GM21515 (cell line): ENCODE measurements at regions not wholly inside any gene's neighbourhood (a gene's known extent, or its start where the extent isn't known, plus 50 kb on each side); places are given as distances from the start of the nearest gene placed in this dataset.
"Not testable (repeated sequence)": the region's sequence is repeated elsewhere in the genome, so short reads cannot be mapped to it uniquely, and the experiment has no call there.

ENCODE experiments used
- ATAC-seq: cut with Tn5 transposase; IDR thresholded peaks from one replicate; pipeline ENCODE4 v1.9.1; 2021; ENCODE audit not compliant: unreplicated experiment

DNA sequence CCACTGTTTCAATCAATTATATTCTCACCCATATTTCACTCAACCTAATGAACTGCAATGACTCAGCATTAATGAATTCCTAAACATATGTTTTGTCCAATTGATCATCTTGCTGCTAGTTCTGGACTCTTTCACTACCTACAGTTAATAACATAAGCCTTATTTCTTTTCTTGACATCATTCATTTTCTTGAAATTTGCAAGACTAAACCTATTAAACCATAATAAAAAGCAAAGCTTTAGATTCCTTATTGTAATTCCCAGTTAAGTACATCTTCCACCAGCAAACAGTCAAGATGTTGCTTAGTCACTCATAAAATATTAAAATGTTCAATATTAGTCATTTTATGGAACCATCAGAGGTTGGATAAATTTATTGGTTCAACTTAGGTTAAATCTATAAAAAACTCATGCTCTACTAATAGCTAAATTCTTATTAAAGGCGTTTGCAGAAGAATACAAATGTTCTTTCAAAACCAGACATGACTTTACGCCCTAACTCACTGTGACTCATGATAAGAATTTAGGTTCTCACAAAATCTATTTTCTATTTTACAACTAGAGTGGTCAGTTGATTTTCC is 599.4 kb downstream of the RNF144A start:
- ATAC-seq = no peak

DNA sequence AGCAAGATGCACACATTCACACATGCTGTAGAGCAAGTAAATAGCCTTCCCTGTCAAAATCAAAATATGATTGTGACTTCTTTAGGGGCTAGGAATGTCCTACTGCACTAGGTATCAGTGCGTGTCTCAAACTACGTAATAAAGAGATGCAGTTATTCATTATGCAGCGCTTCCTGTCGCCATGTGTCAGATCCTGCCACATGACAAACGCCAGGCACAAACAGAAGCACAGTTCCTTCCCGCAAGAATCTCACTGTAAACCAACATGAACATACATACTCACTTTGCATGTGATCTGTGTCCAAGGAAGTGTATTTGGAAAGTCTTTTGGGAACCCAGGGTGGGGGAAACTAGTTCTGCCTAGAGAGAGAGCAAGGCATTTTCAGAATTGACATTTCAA is 599.9 kb downstream of the RNF144A start:
- ATAC-seq = no peak

DNA sequence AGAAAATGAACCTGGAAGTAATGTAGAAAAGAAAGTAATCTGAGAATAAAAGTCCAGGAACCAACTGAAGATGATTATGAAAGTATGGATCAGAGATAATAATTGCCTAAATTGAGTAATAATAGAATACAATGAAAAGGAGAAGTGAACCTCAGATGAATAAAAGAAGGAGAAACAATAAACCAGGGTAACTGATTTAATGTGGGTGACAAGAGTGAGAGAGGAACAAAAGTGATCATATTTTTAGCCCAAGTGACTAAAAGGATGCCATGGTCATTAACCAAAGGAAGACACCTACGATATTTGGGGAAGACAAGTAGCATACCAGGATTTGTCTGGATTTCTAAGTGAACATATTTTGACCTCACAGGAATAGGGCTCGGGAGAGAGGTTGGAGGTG is 600.6 kb downstream of the RNF144A start:
- no peak for ATAC-seq

DNA sequence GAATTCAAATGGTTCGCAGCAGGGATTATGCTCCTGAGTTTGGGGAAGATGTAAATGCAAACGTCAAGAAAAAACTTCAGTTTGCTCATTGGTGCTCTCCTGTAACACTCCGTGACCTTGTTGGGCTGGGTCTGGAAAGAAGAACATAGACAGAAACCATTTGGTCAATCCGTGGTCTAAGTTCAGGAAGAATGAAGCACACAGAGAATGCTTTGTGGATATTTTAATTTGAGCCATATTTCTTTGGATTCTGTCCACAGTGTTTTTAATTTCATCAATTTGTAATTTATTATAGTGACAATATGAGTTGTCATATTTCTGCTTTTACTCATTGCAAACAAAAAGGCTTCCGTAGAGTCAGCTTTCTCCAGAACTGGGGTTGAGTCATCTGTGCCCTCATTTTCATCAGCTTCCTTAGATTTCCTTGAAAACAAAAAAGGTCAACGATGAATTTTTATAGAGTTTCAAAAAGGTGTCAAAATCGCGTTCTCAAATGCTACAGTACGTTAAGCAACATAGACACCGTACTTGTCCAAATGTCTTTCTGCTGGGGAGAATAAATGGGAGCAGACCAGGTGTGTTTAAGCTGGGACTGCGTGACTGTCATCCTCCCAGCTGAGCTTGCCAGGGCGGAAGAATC is 606.4 kb downstream of the RNF144A start:
- ATAC-seq = no peak

DNA sequence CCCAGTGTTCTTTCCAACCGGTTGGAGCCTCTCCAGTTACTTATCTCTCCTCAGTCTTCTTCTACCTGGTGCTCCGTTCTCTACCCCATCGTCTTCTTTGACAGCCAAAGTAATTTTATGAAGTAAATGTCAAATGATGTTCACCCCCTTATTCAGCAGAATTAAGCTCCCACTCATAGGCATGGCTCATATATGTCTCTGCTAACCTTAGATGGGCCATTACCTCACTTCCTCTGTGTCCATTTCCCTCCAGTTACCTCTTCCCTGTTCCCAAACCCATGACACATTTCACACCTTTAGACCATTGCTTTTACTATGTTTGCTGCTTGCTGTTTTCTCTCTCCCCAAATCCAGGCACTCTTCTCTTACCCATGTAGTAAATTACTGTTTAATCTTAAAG is 607.0 kb downstream of the RNF144A start:
- no peak for ATAC-seq

DNA sequence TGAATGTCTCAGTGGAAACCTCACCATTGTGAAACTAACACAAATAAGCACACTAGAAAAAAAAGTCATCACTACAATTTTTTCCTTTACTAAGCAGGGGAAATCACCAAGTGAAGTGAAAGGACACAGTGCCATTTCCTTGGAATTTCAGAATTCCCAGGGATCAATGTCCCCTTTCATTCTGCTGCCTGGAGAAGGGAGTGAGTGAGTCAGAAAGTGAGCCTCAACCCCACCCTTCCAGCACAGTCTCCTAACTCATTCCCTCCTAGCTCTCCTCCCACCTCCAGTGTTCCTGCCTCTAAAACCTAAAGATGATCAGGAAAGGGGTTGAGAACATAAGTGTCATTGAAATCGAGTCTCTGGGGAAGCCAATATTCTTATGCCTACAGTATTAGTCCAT is 608.5 kb downstream of the RNF144A start:
- no peak for ATAC-seq

DNA sequence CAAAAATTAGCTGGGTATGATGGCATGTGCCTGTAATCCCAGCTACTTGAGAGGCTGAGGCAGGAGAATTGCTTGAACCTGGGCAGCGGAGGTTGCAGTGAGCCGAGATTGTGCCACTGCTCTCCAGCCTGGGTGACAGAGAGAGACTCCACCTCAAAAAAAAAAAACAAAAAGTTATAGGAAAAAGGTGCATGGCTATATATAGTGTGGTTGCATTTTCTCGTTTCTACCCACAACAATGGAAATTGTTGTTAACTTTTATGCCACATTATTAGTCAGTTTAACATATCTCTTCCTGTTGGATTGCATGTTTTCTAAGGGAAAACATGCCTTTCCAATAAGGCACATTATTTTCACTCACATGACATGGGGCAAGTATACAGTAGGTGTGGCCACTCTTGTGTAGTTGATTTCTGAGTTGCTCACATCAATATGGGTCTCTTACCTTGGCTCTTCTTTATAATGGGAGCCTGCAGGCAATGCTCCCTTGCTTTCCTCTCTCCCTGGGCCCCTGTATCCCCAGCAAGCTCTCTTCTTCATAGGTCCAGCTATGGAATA is 610.0 kb downstream of the RNF144A start:
- ATAC-seq = no peak

DNA sequence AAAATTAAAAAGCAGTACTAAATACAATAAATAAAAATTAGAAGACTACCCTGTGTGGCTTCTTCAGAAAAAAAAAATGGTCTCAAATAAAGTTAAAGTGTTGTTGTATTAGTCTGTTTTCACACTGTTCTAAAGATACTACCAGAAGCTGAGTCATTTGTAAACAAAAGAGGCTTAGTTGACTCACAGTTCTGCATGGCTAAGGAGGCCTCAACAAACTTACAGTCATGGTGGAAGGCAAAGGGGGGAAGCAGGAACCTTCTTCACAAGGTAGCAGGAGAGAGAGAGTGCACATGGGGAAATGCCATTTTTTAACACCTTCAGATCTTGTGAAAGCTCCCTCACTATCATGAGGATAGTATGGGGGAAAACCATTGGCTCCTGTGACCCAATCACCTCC is 612.8 kb downstream of the RNF144A start:
- ATAC-seq = no peak

DNA sequence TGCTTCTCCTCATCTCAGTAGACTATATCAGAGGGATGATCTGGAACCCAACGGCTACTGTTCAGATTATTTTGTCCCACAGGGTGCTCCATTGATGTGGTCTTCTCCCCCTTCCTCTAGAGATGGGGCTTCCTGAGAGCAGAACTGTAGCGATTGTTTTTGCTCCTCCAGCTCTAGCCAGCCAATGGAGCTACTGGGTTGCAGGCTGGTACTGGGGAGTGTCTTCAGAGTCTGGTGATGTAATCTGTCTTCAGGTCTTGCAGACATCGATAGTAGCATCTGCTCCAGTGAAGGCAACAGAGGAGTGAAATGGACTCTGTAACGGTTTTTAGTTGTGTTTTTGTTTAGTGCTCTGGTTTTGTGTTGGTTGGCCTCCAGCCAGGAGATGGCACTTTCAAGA is 621.9 kb downstream of the RNF144A start:
- ATAC-seq = no peak

DNA sequence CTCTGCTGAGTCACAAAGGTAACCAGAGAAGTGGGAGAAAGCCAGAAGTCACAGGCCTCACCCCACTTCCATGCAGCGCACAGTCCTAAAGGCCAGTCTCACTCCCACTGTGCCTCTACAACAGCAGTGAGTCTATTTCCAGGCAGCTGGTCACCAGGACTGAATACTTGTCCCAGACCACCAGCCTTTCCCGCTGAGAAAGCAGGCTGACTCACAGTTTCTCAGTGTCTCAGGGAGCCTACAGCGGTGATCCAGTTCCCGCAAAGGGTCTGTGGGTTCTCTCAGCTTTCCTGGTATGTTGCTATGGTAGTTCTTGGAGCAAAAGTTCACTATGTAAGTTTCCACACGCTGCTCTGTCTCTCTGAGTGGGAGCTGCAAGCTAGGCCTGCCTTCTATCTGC is 622.5 kb downstream of the RNF144A start:
- no peak for ATAC-seq

DNA sequence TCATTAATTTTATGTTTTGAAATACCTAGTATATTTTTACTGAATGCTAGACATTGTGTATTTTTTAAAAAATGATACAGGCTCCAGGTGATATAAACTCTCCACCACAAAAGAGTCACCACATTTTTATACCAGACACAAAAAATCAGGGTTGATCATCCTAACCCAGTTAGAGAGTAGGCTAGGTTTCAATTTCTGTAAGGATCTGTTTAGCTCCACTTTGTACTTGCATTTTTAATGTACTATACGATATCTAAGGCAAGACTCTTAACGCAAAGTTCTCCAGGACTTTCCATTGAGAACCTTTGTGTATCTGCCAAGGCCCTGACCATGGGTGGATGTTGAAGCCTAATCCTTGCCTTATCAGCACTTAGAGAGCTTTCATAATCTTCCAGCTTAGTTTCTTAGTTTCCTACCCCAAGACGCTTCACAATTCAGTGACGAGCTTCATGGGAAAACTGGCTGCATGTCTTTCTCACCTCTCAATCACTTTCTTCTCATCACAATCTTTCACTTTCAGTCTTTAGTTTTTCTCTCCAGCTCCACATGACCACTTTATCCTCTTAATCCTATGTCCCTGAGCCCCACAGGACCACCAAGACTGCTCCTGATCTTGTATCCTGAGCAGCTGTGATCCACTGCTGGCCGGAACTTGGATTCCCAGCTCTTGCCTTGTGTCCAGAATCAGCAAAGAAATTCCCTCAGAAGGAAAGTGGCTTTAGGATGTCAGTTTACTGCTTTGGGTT is 635.8 kb downstream of the RNF144A start:
- ATAC-seq = no peak

DNA sequence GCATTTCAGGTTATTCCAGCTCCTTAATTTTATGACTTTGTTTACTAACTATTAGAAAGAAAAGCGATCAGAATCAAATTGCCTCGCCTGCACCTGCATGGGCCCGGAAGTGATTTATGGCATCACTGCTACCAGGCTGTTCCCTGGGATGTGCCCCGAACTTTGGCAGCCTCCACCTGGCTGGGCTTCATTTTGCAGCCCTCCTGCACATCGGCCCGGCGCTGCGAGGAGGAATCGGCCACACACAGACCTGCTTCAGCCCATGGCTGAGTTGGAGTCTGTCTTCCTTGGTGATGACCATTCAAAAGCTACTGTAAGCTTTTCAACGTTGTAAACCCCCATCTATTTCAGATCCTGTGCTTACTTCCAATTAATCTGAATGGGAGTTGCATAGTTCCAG is 638.0 kb downstream of the RNF144A start:
- ATAC-seq = no peak

DNA sequence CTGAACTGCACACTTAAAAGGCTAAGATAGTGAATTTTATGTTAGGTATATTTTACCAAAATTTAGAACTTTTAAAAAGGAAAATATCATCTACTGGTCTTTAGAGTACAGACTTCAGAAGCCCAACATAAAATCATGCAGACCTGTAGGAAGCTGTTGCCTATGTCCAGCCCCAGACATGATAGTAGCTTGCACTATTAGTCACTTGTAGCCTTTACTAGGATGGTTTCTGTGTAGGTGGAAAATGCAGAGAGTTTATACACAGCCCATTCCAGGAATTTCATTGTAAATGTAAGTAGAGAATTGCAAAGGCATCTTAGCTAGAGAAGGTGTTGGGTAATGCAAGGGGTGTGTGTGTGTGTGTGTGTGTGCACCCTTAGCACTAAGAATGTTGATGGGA is 640.2 kb downstream of the RNF144A start:
- no peak for ATAC-seq

DNA sequence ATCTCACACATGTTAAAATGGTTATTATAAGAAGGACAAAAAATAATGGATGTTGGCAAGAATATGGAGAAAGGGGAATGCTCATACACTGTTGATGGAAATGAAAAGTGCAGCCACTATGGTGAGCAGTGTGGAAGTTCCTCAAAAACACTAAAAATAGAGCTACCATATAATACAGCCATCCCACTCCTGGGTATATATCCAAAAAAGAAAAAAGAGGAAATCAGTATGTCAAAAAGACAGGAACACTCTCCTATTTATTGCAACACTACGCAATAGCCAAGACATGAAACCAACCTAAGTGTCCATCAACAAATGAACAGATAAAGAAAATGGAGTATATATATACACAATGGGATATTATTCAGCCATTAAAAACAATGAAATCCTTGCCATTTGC is 642.6 kb downstream of the RNF144A start:
- ATAC-seq = no peak

DNA sequence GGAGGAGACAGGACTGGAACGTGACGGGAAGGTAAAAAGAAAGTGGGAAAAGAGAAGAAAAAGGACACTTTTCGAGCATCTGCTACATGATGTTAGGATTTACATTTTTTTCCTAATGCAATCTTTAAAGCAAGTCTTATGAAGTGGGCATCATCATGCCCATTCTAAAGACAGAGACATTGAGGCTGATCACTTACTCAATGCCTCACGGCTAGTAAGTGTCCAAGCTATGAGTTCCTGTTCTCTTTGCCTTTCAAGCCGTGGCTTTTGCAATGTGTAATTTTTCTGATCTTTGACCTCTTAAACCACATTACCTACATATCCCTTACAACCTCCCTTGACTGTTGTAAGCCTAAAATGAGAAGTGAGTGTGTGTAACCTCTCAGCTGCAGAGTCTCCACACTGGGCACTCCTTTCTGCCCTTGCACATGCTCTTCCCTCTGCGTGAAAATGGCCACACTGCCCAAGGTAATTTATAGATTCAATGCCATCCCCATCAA is 649.2 kb downstream of the RNF144A start:
- ATAC-seq = no peak

DNA sequence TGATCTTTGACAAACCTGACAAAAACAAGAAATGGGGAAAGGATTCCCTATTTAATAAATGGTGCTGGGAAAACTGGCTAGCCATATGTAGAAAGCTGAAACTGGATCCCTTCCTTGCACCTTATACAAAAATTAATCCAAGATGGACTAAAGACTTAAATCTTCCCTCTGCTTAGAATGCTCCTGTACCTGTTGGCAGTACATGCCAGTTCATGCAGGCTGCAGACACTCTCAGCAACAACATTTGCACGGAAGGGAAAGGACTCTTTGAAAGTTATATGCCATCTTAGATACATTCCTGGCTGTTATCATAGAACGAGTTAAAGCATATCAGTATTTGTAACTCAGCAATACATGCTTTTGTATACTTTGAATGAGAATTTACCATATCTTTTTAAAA is 649.9 kb downstream of the RNF144A start:
- ATAC-seq = not testable (repeated sequence)

DNA sequence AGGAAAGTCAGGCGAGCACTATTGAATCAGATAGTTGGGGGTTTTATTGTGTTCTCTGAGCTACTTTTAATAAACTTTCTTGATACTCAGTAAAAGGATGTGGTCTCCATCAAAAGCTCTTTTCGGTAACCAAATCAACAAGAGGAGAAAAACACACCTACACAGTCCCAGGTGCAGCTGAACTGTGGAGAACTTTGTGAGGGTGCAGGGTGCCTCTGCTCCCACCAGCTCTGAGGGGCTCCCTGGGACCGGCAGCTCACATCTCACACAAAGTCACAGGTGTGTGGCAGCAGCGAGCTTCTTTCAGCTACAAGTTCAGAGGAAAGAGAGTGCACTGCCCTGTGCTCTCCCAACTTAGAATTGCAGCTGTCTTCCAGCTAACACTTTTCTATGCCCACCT is 650.4 kb downstream of the RNF144A start:
- no peak for ATAC-seq

DNA sequence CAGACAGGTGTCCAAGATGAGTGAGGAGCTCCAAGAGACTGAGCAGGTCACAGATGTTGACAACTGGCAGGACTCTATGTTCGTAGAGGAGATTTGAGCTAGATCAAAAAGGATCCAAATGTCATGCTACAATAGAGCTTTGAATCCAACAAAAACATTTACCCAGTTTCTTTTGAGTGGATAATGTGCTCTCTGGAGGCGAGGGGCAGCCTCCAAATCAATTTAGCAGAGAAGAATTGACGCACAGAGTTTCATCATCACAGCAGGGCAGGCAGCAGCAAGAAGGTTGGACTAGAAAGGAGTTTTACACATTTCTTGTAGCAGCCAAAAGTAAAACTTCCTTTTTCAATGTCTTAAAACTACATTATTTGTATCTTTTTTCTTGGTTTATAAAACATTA is 653.0 kb downstream of the RNF144A start:
- ATAC-seq = no peak

DNA sequence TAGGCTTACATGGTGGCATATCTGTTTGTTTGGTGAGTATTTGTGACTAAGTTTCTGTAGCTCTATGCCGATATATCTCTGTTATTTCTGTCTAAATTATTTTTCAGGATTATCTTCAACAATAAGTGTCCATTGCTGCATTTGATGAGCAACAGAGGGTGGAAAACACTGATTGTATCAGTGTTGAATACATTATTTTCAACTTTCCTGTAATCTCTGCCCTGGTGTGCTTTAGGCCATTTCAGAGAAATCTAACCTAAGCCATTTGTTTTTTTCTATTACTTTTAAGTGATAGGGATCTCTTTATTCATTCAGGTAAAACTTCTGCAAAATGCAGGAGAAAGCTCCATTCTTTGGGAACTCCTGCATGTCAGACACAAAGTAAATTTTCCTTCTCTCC is 654.5 kb downstream of the RNF144A start:
- ATAC-seq = no peak

DNA sequence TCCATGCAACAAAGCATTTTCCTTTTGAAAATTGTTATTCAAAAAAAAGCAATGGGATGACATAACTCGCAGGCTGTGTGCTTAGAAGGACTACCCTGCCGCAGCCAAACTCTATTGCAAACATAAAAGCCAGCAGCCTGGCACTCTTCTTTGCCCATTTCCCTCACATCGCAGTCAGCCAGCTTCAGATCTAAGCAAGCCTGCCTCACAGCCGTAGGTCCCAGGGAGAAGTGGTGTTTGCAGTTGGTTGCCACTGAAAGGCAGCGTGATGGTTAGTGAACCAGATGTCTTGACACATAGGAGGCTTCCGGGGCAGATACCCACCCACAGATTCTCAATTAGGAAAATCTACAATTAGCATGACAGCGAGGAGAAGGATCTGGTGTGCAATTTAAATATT is 655.2 kb downstream of the RNF144A start:
- no peak for ATAC-seq

DNA sequence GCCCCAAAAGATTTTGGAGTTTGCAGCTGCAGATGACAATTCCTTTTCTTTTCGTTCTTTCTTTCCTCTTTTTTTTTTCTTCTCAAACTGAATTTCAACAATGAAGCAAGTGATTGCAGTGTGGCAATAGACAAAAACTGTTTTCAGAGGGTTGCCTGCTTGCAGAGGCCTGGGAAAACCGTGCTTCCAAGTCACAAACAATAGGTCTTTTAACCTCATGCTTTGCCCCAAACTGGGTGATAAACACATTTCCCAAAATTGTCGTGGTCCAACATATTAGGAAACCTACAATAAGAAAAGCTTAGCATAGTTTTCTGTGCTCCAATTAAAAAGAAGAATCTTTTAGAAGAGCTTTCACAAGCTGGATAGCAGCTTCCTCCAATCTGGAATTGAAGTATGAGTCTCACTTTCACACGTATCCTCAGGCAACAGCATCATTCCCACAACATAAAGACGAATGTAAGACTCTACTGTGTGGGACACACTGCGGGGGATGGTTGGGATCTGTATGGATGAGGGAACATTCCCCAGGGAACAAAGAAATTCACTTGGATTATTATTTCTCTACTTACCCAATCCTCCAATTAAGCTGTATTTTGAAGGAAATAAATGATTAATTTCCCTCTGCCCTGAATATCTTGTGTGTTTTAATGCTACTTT is 656.1 kb downstream of the RNF144A start:
- ATAC-seq = no peak

DNA sequence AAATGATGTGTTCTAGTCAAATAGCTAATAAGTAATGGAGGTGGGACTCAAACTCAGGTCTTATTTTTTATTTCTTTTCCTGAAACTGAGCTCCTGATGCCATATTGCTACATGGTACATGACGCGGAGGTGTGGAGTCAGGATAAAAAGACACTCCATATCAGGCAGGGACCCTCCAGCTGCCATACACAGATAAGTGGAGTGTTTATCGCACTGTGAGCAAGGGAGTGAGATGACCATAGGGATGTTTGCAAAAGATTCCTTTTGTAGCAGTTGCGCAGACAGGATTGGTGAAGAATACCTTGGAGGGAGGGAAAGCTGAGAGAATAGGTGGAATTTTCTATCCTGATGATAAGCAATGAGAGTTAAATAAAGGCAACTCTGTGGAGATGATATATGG is 657.2 kb downstream of the RNF144A start:
- ATAC-seq = no peak
